Omental fat pad (tissue), 3 donors: ENCODE measurements at regions not wholly inside any gene's neighbourhood (a gene's known extent, or its start where the extent isn't known, plus 50 kb on each side); places are given as distances from the start of the nearest gene placed in this dataset.

Source experiments
- ATAC-seq: fragments of 150-250 bp; one replicate; pipeline ENCODE4 v1.9.1; 2016; ENCODE audit warnings: mild to moderate bottlenecking, moderate library complexity; ENCODE audit not compliant: low FRiP score
- DNase-seq: peaks from one replicate; pipeline ENCODE4 v3.0.0-alpha.2; 2019; ENCODE audit warnings: low spot score
- CTCF ChIP-seq, 3 donors: fragments of 450-650 bp; IDR thresholded peaks; one replicate each; pipeline ENCODE4 v1.5.1; 2016 to 2017; ENCODE audit warnings: antibody characterized with exemption in 3 of 3, mild to moderate bottlenecking in 3 of 3, moderate library complexity in 2 of 3

GRCh38 chr9:90259311-90260246, 383.0 kb downstream of the DIRAS2 start:
- ATAC-seq (no peak), DNase-seq (no peak)
- no peak for TF ChIP-seq CTCF (IDR thresholded peaks at IDR 0.05)

- ATAC-seq = no peak
- no peak for TF ChIP-seq CTCF (IDR thresholded peaks at IDR 0.05)
- DNase-seq = no peak
These were observed 380.9 kb downstream of the DIRAS2 start for GRCh38 chr9:90261698-90262097.

- DNase-seq = no peak
- no peak for TF ChIP-seq CTCF (IDR thresholded peaks at IDR 0.05)
- ATAC-seq = no peak
These were observed 374.0 kb downstream of the DIRAS2 start for GRCh38 chr9:90268613-90269012.

GRCh38 chr9:90271707-90272106, 370.9 kb downstream of the DIRAS2 start:
- ATAC-seq (no peak), DNase-seq (no peak)

GRCh38 chr9:90274725-90275124, 367.9 kb downstream of the DIRAS2 start:
- TF ChIP-seq CTCF (IDR thresholded peaks at IDR 0.05) = no peak
- ATAC-seq (no peak), DNase-seq (no peak)

More at GRCh38 chr9:90271707-90272106, 370.9 kb downstream of the DIRAS2 start:
- TF ChIP-seq CTCF (IDR thresholded peaks at IDR 0.05) = no peak

- no peak for TF ChIP-seq CTCF (IDR thresholded peaks at IDR 0.05)
- ATAC-seq = no peak
- no peak for DNase-seq
These were observed 356.7 kb downstream of the DIRAS2 start for GRCh38 chr9:90285946-90286345.
